Testis (tissue), 2 donors: ENCODE measurements at regions not wholly inside any gene's neighbourhood (a gene's known extent, or its start where the extent isn't known, plus 50 kb on each side); places are given as distances from the start of the nearest gene placed in this dataset.

Experiments used
- CTCF ChIP-seq, 3 experiments: fragments of 450-650 bp in 2 of 3; fragments of 200-600 bp in 1 of 3; sonication (generic) in 1 of 3; IDR thresholded peaks; one replicate each; pipeline ENCODE4 v1.5.1; 2016 to 2019; ENCODE audit warnings: antibody characterized with exemption in 3 of 3, mild to moderate bottlenecking in 2 of 3, moderate library complexity in 1 of 3
- POLR2A ChIP-seq: fragments of 450-650 bp; IDR thresholded peaks from one replicate; pipeline ENCODE4 v1.6.1; 2017; ENCODE audit warnings: antibody characterized with exemption, mild to moderate bottlenecking, moderate library complexity

- TF ChIP-seq CTCF (IDR thresholded peaks at IDR 0.05), result no peak
- no peak for TF ChIP-seq POLR2A
These were observed 175.9 kb upstream of the ETAA1 start for GRCh38 chr2:67221266-67221665.
